ENCODE measurements at regions not wholly inside any gene's neighbourhood (a gene's known extent, or its start where the extent isn't known, plus 50 kb on each side); places are given as distances from the start of the nearest gene placed in this dataset.

GRCh38 chr9:80867731-80868130, 821.6 kb downstream of the TLE1 start:
- no peak for TF ChIP-seq CTCF (conservative IDR thresholded peaks at IDR 0.05)
- no peak for TF ChIP-seq EZH2 (IDR thresholded peaks at IDR 0.05; ENCODE audit: low read depth)
